Fibroblast of skin of abdomen (primary cell): ENCODE measurements at regions not wholly inside any gene's neighbourhood (a gene's known extent, or its start where the extent isn't known, plus 50 kb on each side); places are given as distances from the start of the nearest gene placed in this dataset.

Experiments
- DNase-seq: peaks from one replicate; pipeline ENCODE4 v3.0.0-alpha.2; 2013

GRCh38 chr2:234673961-234674759 is 177.3 kb upstream of the ARL4C start:
- no peak for DNase-seq

- no peak for DNase-seq
Observed at GRCh38 chr2:234673501-234673900, 176.6 kb upstream of the ARL4C start.

DNA sequence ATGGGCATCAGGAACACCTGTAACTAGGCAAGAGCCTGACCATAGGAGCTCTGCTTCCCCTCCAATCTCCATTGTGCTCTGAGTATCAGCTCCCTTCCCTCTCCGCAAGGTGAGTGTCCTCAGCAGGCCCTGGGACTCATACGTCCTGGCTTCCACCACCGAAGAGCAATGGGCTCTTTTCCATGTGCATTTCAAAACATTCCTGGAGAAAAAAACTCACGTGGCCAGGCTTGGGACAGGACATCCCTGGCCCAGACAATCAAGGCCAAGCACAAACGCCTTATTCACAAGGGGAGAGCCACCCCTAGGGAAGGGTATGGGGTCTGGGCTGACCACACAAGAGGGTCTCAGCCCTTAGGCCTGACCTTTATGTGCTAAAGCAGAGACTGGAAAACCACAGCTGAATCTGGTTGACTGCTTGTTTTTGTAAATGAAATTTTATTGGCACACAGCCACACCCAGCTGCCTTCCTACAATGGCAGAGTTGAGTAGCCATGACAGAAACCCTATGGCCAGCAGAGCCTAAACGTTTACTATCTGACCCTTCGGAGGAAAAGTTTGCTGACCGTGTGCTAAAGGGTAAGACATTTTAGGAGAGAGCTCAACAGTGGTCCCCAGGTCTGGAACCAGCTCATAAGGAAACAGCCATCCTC is 175.7 kb upstream of the ARL4C start:
- no peak for DNase-seq

GRCh38 chr2:234671716-234672115 is 174.8 kb upstream of the ARL4C start:
- DNase-seq, result no peak

GRCh38 chr2:234671231-234671630 is 174.3 kb upstream of the ARL4C start:
- DNase-seq, result no peak

- no peak for DNase-seq
Observed at GRCh38 chr2:234670806-234671205, 173.9 kb upstream of the ARL4C start.

DNA sequence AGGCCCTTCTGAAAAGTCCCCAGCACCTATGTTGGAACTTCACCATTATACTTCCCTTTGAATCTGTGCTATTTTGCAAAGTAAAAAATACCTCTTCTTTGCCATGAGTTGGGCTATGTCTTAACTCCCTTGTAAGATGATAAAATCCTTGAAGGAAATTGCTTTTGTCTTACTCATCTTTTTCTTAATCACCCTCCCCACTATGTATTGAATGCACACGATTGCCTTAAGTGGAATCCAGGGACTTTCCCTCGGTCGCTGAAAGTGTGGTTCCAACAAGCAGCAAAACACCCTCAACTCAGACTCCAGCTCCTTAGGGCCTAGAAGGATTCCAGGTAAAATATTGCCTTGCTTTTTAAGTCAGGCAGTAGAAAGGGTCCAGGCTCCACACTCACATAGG is 173.2 kb upstream of the ARL4C start:
- DNase-seq, result peak; percentile 88

DNA sequence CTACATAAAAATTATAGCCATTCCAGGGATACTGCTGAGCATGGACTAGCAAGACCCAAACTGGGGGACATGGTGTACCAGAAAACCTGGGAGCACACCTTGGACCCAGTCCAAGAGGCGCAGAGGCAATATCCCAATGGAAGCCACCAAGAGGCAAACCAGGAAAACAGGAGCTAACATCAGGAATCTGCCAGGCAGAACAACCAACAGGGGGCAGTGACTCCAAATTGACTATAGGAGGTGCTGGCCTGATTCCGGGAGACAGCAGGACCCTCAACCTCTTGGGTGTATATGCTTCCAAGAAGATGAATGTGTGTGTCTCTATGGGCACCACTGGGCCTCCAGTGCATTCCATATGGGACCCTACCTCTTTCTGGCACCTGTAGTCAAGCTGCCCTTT is 172.7 kb upstream of the ARL4C start:
- DNase-seq, result no peak

- no peak for DNase-seq
Observed at GRCh38 chr2:234669001-234669400, 172.1 kb upstream of the ARL4C start.

- no peak for DNase-seq
Observed at GRCh38 chr2:234666911-234667310, 170.0 kb upstream of the ARL4C start.

DNA sequence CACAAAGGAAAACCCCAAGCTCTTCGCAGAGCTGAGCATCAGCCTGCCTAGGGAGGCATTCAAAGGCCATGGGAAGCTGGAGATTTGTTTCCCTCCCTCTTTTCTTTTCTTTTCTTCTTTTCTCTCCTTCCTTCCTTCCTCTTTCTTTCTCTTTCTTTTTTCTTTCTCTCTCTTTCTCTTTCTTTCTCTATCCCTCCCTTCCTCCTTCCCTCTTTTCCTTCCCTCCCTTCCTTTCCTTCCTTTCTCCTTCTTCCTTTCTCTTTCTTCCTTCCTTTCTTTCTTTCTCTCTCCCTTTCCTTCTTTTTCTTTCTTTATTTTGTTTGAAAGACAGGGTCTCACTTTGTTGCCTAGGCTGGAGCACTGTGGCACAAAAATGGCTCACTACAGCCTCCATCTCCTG is 168.4 kb upstream of the ARL4C start:
- no peak for DNase-seq

DNA sequence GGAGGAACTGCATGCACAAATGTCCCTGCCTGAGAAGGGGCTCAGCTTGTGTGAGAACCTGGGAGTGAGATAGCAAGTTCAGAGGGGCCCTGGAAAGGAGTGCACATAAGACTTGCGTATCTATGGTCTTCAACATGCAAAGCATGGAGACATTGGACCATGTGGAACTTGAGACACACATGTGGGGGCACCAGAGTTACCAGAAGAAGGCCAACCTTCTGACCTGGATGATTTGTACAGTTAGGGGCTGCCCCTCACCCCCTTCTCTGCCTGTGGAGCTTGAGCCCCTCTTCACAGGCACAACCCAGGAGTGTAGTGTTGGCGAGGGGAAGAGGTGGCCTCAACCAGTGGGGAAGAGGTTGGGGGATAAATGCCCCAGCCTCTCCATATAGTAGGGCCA is 165.0 kb upstream of the ARL4C start:
- DNase-seq, result no peak

DNA sequence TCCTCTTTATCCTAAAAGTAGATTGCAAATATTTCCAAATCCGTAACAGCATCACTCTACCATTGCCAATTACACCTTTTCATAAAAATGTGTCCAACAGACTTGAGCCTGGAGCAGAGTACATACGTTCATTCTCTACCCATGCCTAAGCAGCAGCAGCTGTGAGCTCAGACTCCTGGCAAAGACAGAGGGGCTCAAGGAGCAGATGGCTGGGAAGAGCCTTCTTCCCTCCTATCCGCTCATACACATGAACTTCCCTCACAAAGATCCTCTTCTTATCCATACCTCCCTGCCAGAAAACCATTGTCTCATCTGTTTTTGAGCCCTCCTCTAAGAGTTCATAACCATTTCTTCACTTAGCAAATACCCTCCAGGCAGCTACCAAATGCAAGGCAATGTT is 164.3 kb upstream of the ARL4C start:
- DNase-seq, result no peak

GRCh38 chr2:234655706-234656105 is 158.8 kb upstream of the ARL4C start:
- DNase-seq, result no peak

- no peak for DNase-seq
Observed at GRCh38 chr2:234650911-234651310, 154.0 kb upstream of the ARL4C start.

DNA sequence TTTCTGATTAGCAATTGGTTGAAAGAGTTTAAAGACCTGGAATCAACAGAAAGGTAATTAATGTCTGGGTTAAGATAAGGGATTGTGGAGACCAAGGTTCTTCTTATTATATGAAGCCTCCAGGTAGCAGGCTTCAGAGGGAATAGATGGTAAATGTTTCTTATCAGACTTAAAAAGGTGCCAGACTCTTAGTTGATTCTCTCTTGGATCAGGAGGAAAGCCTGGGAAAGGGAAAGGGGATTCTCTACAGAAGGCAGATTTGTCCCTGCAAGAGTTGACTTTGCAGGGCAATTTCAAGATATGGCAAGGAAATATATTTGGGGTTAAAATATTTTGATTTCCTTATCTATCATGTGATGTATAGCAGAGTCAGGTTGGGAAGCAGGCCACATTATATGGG is 153.1 kb upstream of the ARL4C start:
- DNase-seq, result no peak

- no peak for DNase-seq
Observed at GRCh38 chr2:234643407-234643806, 146.5 kb upstream of the ARL4C start.

DNA sequence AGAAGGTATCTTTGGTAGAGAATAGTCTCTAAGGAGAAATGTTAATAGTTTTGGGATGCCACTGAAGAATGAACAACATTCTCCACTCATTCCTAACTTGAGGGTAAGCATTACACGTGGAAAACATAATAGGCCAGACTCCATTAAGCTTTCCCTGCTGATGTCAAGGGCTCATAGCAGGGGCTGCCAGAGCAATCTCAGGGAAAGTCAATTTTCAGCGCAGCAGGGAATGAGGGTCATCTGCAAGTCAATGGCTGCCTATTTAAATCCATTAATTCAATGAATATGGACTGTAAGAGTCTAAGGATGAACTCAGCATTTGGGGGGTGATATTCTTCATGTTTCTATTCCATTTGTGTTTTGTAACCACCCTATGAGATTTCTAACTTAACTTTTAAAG is 144.2 kb upstream of the ARL4C start:
- DNase-seq, result no peak

GRCh38 chr2:234640657-234641056 is 143.8 kb upstream of the ARL4C start:
- no peak for DNase-seq

DNA sequence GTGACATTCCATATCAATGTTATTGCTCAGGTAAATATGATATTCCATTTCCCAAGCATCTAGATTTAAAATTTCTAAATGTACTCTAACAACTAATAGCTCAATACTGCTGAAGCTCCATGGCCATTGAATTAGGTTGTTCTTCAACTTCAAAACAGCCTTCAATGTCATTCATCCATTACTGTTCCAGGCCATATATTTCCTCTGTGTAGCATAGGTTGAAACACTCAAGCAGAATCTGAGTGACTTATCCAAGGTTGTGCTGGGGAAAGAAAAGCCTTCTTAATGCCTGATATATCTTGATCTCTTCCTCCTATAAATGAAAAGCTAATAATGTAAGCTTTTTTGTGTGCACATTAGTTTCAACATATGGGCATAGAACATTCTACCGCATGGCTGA is 142.1 kb upstream of the ARL4C start:
- DNase-seq, result no peak

DNA sequence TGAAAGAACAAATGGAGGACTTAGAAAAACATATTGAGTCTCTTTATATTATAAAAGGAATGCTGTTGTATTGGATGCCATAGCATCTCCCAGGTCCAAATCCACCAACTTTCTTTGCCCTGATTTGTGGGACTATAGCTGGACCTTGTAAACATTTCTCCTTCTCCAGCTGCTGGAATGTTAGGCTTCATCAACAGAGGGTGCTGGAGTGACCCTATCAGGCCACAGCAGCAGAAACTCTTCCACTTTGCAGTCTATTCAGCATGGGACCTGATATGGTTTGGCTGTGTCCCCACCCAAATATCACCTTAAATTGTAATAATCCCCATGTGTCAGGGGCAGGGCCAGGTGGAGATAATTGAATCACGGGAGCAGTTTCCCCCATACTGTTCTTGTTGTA is 138.4 kb upstream of the ARL4C start:
- DNase-seq, result no peak

DNA sequence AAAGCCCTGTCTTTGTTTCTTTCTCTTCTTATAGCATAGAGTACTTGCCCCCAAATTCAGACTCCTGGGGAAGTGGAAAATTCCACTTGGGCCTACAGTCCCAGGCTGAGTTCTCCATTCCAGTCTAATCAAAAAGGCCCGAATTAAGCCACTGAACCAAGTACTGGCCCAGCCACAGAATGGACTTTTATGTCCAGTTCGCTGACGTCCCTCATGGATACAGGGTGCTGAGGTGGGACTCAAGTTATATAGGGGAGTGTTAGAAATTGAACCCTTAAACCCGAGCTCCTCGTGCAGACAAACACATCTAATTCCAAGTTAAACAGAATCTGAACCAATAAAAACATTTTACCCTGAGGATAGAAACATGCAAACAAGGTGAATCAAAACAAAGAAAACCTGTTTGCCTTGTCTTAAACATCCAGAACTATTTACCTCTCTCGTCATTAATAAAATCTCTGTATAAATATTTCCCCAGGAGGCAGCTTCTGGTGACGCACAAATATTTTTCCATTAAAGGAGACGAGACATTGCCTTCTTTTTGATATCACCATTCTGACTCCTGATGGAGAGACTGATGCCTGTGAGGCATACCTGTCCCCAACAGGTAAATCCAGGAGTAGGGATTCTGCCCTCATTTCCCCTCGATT is 136.8 kb upstream of the ARL4C start:
- no peak for DNase-seq

- peak; percentile 95 for DNase-seq
Observed at GRCh38 chr2:234632527-234633391, 135.9 kb upstream of the ARL4C start.
